ENCODE measurements at regions not wholly inside any gene's neighbourhood (a gene's known extent, or its start where the extent isn't known, plus 50 kb on each side); places are given as distances from the start of the nearest gene placed in this dataset.
A peak's percentile ranks its signal among the peaks of the same experiment; 100 is the strongest.

DNA sequence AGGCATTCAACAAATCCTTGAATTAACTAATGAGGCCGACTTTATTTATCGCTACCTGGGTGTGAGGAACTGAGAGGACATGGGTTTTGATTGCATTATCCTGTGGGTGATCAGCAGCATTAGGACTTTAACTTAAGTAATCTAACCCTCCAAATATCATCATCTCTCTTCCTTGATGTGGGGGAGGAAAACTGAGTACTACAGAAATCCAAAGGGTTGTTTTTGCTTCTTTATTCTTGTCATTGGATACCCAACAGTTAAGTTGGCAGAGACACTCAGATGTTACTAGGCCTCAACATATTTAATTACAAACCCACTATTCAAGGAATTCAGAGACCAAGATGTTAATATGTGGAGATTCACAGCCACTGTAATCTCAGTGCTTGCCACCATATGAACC is 97.4 kb upstream of the ST6GALNAC5 start:
- Histone ChIP-seq H3K9me2 (ENCODE audit: insufficient read depth) (no peaks in the 10 kb centered on the region), H3F3A (ENCODE audit: insufficient read depth) (no peaks in the 10 kb centered on the region), H4K20me1 (ENCODE audit: insufficient read depth) (no peaks in the 10 kb centered on the region), H3K79me2 (ENCODE audit: insufficient read depth) (no peaks in the 10 kb centered on the region), H3K4me3 (no peak overlapping the region), H3K27ac (no peak overlapping the region), H3K9me3 (ENCODE audit: low read depth) (no peaks in the 10 kb centered on the region), H3K9ac (no peak overlapping the region), H3K36me3 (ENCODE audit: low read depth) (no peaks in the 10 kb centered on the region), H3K27me3 (replicated peaks; ENCODE audit: insufficient read depth) (peaks cover 8% of the 10 kb centered on the region; the same call in 1 of the 2 replicates), H3K4me2 (ENCODE audit: unreplicated experiment) (no peak overlapping the region), H3K4me1 (ENCODE audit: insufficient read depth) (no peaks in the 10 kb centered on the region), H2AFZ (no peak overlapping the region)
- in situ Hi-C loops (cut with MboI): no loop called here
- WGBS, 2 experiments (ENCODE audit: low coverage in 1 of 2, low lambda C conversion rate in 2 of 2, missing lambda C conversion rate in 2 of 2): 74 to 85% methylated on average over 2 of the region's 2 CpGs
- no peak for DNase-seq
- TF ChIP-seq EZH2 (IDR thresholded peaks at IDR 0.05; ENCODE audit: insufficient read depth, poor library complexity, severe bottlenecking) (no peak), EZH2phosphoT487 (IDR thresholded peaks at IDR 0.05; ENCODE audit: insufficient read depth, low read depth) (no peak)

DNA sequence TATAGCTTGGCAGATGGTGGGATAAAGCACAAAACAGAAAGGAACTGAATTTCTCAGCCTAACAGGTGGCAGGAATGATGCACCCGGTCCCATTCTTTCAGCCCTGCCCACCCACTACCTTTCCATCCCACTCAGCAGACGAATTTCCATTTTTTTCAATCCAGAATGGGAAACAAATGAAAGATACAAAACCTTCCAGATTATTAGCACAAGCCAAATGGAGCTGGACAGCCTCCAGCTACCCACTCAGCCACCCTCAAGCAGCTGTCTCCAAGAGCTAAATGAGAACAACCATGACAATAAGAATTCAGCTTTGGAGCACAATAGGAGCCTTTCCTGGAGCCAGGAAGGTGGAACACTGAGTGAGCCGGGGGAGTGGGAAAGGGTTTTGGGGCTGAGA is 96.3 kb upstream of the ST6GALNAC5 start:
- in situ Hi-C loops (cut with MboI): no loop called here
- H3K9me3 ChIP-seq (ENCODE audit: low read depth): no peaks in the 10 kb centered on the region

DNA sequence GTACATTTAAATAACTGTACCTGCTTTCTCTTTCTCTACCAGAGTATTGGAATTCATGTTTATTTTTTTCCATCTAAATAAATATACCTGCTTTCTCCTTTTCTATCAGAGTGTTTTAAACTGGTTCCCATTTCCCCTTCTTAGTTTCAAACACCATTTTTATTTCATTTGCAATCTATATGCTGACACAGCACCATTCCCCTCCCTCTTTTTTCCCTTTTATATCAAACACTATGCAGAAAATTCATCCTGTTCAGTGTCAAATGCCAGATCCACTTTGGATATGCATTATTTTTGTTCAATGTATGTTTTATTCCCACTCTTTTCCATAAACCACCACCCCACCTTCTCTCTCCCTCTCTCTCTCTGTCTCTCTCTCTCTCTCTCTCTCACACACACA is 85.8 kb upstream of the ST6GALNAC5 start:
- Histone ChIP-seq H3K9me2 (ENCODE audit: insufficient read depth) (no peaks in the 10 kb centered on the region), H3K4me3 (no peak overlapping the region), H2AFZ (no peak overlapping the region), H3F3A (ENCODE audit: insufficient read depth) (no peaks in the 10 kb centered on the region), H3K36me3 (ENCODE audit: low read depth) (no peaks in the 10 kb centered on the region), H3K79me2 (ENCODE audit: insufficient read depth) (no peaks in the 10 kb centered on the region), H3K4me2 (ENCODE audit: unreplicated experiment) (no peak overlapping the region), H3K27ac (no peak overlapping the region), H4K20me1 (ENCODE audit: insufficient read depth) (no peaks in the 10 kb centered on the region), H3K4me1 (ENCODE audit: insufficient read depth) (no peaks in the 10 kb centered on the region), H3K27me3 (replicated peaks; ENCODE audit: insufficient read depth) (no peaks in the 10 kb centered on the region), H3K9me3 (ENCODE audit: low read depth) (no peaks in the 10 kb centered on the region), H3K9ac (no peak overlapping the region)
- in situ Hi-C loops (cut with MboI): no loop called here
- no peak for TF ChIP-seq EZH2phosphoT487 (IDR thresholded peaks at IDR 0.05; ENCODE audit: insufficient read depth, low read depth)
- TF ChIP-seq EZH2 (IDR thresholded peaks at IDR 0.05; ENCODE audit: insufficient read depth, poor library complexity, severe bottlenecking): no peak
- no peak for DNase-seq

More for the DNA sequence above, 96.3 kb upstream of the ST6GALNAC5 start:
- H3K4me2 ChIP-seq (ENCODE audit: unreplicated experiment): no peak overlapping the region
- H3F3A ChIP-seq (ENCODE audit: insufficient read depth): no peaks in the 10 kb centered on the region
- H3K9me2 ChIP-seq (ENCODE audit: insufficient read depth): no peaks in the 10 kb centered on the region
- H3K4me1 ChIP-seq (ENCODE audit: insufficient read depth): no peaks in the 10 kb centered on the region
- no peak for DNase-seq
- TF ChIP-seq EZH2phosphoT487 (IDR thresholded peaks at IDR 0.05; ENCODE audit: insufficient read depth, low read depth) (no peak), EZH2 (IDR thresholded peaks at IDR 0.05; ENCODE audit: insufficient read depth, poor library complexity, severe bottlenecking) (no peak)
- H3K9ac ChIP-seq: no peak overlapping the region
- no peaks in the 10 kb centered on the region for H4K20me1 ChIP-seq (ENCODE audit: insufficient read depth)
- H2AFZ ChIP-seq: no peak overlapping the region
- no peak overlapping the region for H3K27ac ChIP-seq
- H3K4me3 ChIP-seq: no peak overlapping the region
- no peaks in the 10 kb centered on the region for H3K36me3 ChIP-seq (ENCODE audit: low read depth)
- H3K79me2 ChIP-seq (ENCODE audit: insufficient read depth): no peaks in the 10 kb centered on the region
- peaks cover under 1% of the 10 kb centered on the region; the same call in 1 of the 2 replicates for H3K27me3 ChIP-seq (replicated peaks; ENCODE audit: insufficient read depth)
- 13% methylated on average over 3 of the region's 3 CpGs for WGBS, 2 experiments (ENCODE audit: low coverage in 1 of 2, low lambda C conversion rate in 2 of 2, missing lambda C conversion rate in 2 of 2)

DNA sequence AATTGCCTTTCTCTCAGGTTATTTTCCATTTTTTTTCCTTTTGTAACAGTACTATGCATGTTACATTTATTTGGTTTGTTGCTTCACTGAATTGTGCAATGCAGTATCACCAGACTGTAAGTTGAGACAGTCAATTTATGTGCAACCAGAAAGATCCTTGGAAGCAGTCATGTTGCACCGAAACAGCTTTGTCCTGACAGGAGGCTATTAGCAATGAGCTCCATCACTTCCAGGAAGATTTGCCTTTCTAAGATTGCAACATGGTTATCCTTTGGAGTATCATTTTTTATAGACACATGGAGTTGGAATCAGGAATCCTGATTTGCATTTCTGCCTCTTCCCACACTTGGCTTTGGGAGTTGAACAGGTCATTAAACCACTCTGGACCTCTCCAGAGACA is 84.5 kb upstream of the ST6GALNAC5 start:
- Histone ChIP-seq H3F3A (ENCODE audit: insufficient read depth) (no peaks in the 10 kb centered on the region), H3K79me2 (ENCODE audit: insufficient read depth) (no peaks in the 10 kb centered on the region), H3K9ac (no peak overlapping the region), H3K27me3 (replicated peaks; ENCODE audit: insufficient read depth) (no peaks in the 10 kb centered on the region), H3K9me3 (ENCODE audit: low read depth) (no peaks in the 10 kb centered on the region), H4K20me1 (ENCODE audit: insufficient read depth) (no peaks in the 10 kb centered on the region), H3K9me2 (ENCODE audit: insufficient read depth) (no peaks in the 10 kb centered on the region), H2AFZ (no peak overlapping the region), H3K4me3 (no peak overlapping the region), H3K4me2 (ENCODE audit: unreplicated experiment) (no peak overlapping the region), H3K4me1 (ENCODE audit: insufficient read depth) (no peaks in the 10 kb centered on the region), H3K36me3 (ENCODE audit: low read depth) (no peaks in the 10 kb centered on the region), H3K27ac (no peak overlapping the region)
- 33 to 35% methylated on average over 1 of the region's 1 CpG for WGBS, 2 experiments (ENCODE audit: low coverage in 1 of 2, low lambda C conversion rate in 2 of 2, missing lambda C conversion rate in 2 of 2)
- peak; percentile 46 for DNase-seq
- no peak for TF ChIP-seq EZH2 (IDR thresholded peaks at IDR 0.05; ENCODE audit: insufficient read depth, poor library complexity, severe bottlenecking)
- TF ChIP-seq EZH2phosphoT487 (IDR thresholded peaks at IDR 0.05; ENCODE audit: insufficient read depth, low read depth): no peak
- in situ Hi-C loops (cut with MboI): no loop called here

DNA sequence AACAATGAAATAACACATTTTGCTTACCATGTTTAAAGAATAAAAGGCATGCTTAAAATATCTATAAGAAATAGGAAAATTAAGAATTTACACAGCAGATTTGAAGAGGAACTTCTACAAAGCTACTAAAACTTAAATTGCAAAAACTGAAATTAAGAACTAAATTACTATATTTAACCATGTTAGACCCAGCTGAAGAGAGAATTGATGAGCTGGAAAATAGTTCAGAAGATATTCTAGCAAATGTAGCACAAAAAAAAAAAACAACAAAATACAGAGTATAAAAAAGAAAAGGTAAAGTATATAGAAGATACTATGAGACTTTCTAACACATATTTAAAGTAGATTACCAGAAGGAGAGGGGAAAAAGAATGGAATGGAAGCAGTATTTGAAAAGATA is 82.8 kb upstream of the ST6GALNAC5 start:
- DNase-seq: no peak
- H3K9ac ChIP-seq: no peak overlapping the region
- H3K4me3 ChIP-seq: no peak overlapping the region
- H3K79me2 ChIP-seq (ENCODE audit: insufficient read depth): no peaks in the 10 kb centered on the region
- no peaks in the 10 kb centered on the region for H3K36me3 ChIP-seq (ENCODE audit: low read depth)
- TF ChIP-seq EZH2phosphoT487 (IDR thresholded peaks at IDR 0.05; ENCODE audit: insufficient read depth, low read depth) (no peak), EZH2 (IDR thresholded peaks at IDR 0.05; ENCODE audit: insufficient read depth, poor library complexity, severe bottlenecking) (no peak)
- no peaks in the 10 kb centered on the region for H4K20me1 ChIP-seq (ENCODE audit: insufficient read depth)
- no peaks in the 10 kb centered on the region for H3K4me1 ChIP-seq (ENCODE audit: insufficient read depth)
- H3K27me3 ChIP-seq (replicated peaks; ENCODE audit: insufficient read depth): no peaks in the 10 kb centered on the region
- no peaks in the 10 kb centered on the region for H3K9me3 ChIP-seq (ENCODE audit: low read depth)
- in situ Hi-C loops (cut with MboI): no loop called here
- no peak overlapping the region for H3K27ac ChIP-seq
- no peak overlapping the region for H3K4me2 ChIP-seq (ENCODE audit: unreplicated experiment)
- H3K9me2 ChIP-seq (ENCODE audit: insufficient read depth): no peaks in the 10 kb centered on the region
- no peak overlapping the region for H2AFZ ChIP-seq
- H3F3A ChIP-seq (ENCODE audit: insufficient read depth): no peaks in the 10 kb centered on the region
